ENCODE measurements at regions not wholly inside any gene's neighbourhood (a gene's known extent, or its start where the extent isn't known, plus 50 kb on each side); places are given as distances from the start of the nearest gene placed in this dataset.

- TF ChIP-seq CTCF (IDR thresholded peaks at IDR 0.05; ENCODE audit: control insufficient read depth, insufficient read depth, low read depth, low read length, missing control alignments): no peak
- DNase-seq (ENCODE audit: low read depth): no peak
- H3K4me3 ChIP-seq (ENCODE audit: control insufficient read depth, low read depth, low read length): no peak overlapping the region
Measured at GRCh38 chr6:47132724-47133123, 90.6 kb upstream of the ADGRF1 start.

- DNase-seq (ENCODE audit: low read depth): no peak
- H3K4me3 ChIP-seq (ENCODE audit: control insufficient read depth, low read depth, low read length): no peak overlapping the region
- TF ChIP-seq CTCF (IDR thresholded peaks at IDR 0.05; ENCODE audit: control insufficient read depth, insufficient read depth, low read depth, low read length, missing control alignments): no peak
Measured at GRCh38 chr6:47131773-47132172, 89.6 kb upstream of the ADGRF1 start.

- no peak for DNase-seq (ENCODE audit: low read depth)
- TF ChIP-seq CTCF (IDR thresholded peaks at IDR 0.05; ENCODE audit: control insufficient read depth, insufficient read depth, low read depth, low read length, missing control alignments): no peak
- no peak overlapping the region for H3K4me3 ChIP-seq (ENCODE audit: control insufficient read depth, low read depth, low read length)
Measured at GRCh38 chr6:47130086-47130485, 88.0 kb upstream of the ADGRF1 start.

- DNase-seq (ENCODE audit: low read depth): no peak
- no peak for TF ChIP-seq CTCF (IDR thresholded peaks at IDR 0.05; ENCODE audit: control insufficient read depth, insufficient read depth, low read depth, low read length, missing control alignments)
- no peak overlapping the region for H3K4me3 ChIP-seq (ENCODE audit: control insufficient read depth, low read depth, low read length)
Measured at GRCh38 chr6:47129129-47129528, 87.0 kb upstream of the ADGRF1 start.

DNA sequence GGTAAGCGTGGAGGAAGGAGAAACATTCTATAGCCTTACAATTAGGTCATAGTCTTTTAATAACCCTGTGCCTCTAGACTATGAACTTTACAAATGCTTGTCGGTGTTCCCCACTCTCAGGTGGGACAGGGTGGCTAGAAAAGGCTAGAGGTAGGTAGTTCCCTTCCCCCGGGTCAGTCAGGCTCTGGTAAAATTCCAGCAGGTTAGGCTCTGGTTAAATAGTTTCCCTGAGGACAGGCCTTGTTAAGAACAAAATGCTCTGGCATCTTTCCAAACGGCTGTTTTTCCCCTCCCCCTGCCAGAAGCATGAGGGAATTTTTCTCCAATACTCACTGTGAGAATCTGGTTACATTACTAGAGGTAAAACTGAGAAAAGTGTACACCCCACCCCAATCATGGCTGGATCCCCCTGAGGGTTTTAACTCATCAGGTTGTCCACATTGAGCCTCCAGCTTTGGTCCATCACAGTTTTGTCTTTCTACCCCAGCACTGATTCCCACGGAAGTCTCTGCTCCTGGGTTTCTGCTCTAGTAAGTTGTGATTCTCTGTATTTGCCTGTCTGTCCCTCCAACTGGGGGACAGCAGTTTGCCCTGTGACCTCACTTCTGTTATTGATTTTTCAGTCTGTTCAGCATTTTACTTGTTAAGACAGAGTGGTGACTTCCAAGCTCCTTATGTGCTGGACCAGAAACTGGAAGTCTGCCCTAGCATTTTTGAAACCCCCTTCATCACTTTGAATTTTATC, 84.7 kb upstream of the ADGRF1 start:
- no peak for DNase-seq (ENCODE audit: low read depth)
- H3K4me3 ChIP-seq (ENCODE audit: control insufficient read depth, low read depth, low read length): no peak overlapping the region
- no peak for TF ChIP-seq CTCF (IDR thresholded peaks at IDR 0.05; ENCODE audit: control insufficient read depth, insufficient read depth, low read depth, low read length, missing control alignments)

DNA sequence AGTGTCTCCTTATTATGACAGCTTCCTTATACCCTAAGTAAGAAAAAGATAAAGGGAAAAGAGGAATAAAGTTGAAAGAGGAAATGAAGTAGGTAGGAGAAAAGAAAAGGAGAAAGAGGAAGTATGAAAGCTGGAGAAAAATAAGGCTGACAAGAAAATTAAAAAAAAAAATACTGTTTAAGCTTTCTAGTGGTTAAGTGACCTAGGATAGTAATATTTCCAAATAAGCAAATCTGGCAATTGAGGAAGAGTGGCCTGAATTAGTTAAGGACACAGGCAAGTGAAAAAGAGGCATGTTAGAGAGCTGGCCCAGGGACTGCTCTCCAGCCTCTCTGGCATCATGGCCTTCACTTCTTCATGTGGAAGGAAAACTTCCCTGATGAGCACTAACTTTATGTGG, 76.5 kb upstream of the ADGRF1 start:
- no peak overlapping the region for H3K4me3 ChIP-seq (ENCODE audit: control insufficient read depth, low read depth, low read length)
- TF ChIP-seq CTCF (IDR thresholded peaks at IDR 0.05; ENCODE audit: control insufficient read depth, insufficient read depth, low read depth, low read length, missing control alignments): no peak
- no peak for DNase-seq (ENCODE audit: low read depth)
